H1 (cell line): ENCODE measurements at regions not wholly inside any gene's neighbourhood (a gene's known extent, or its start where the extent isn't known, plus 50 kb on each side); places are given as distances from the start of the nearest gene placed in this dataset.

Experiments
- CTCF ChIA-PET: fragments of 300-600 bp; sonication (Branson Sonifier 250); formaldehyde crosslinking; loops from one replicate; lab custom pipeline; 2021; ENCODE audit not compliant: partially characterized antibody; lab: Charles Lee
- POLR2A ChIA-PET: fragments of 300-600 bp; sonication (Branson Sonifier 250); formaldehyde crosslinking; loops from one replicate; lab custom pipeline; 2021; ENCODE audit warnings: inconsistent platforms; ENCODE audit not compliant: partially characterized antibody; lab: Charles Lee
- DNase-seq, 2 experiments: peaks; one replicate each; pipeline versions ENCODE4 v3.0.0 to v3.0.0-alpha.2; 2010 to 2022; ENCODE audit warnings: low spot score in 2 of 2, low read depth in 1 of 2, mixed read lengths in 1 of 2
- FAIRE-seq: peaks from 2 replicates; lab custom pipeline; 2011; peaks lifted over from hg19 to GRCh38; lab: Jason Lieb, UNC
- H2AFZ ChIP-seq: 2 replicates; pipeline ENCODE4 v1.8.1; 2012; ENCODE audit warnings: low read length, inconsistent platforms
- H2AK5ac ChIP-seq: 2 replicates; pipeline ENCODE4 v1.6.1; 2013; ENCODE audit warnings: low read depth, low read length
- H2BK120ac ChIP-seq: replicated peaks from 2 replicates; pipeline ENCODE3; 2013; ENCODE audit warnings: low read depth, low read length, inconsistent platforms
- H2BK12ac ChIP-seq: 2 replicates; pipeline ENCODE4 v1.6.1; 2013; ENCODE audit warnings: low read depth, low read length
- H2BK15ac ChIP-seq: 2 replicates; pipeline ENCODE4 v1.6.1; 2013; ENCODE audit warnings: low read length
- H2BK20ac ChIP-seq: 2 replicates; pipeline ENCODE4 v1.6.1; 2013; ENCODE audit warnings: low read length
- H2BK5ac ChIP-seq: 2 replicates; pipeline ENCODE4 v1.6.1; 2013; ENCODE audit warnings: low read depth, low read length
- H3K14ac ChIP-seq: 2 replicates; pipeline ENCODE4 v1.6.1; 2013; ENCODE audit warnings: inconsistent platforms; ENCODE audit not compliant: insufficient read length
- H3K18ac ChIP-seq: 2 replicates; pipeline ENCODE4 v1.6.1; 2013; ENCODE audit warnings: low read length; ENCODE audit errors: extremely low read depth
- H3K23ac ChIP-seq: 2 replicates; pipeline ENCODE4 v1.6.1; 2013; ENCODE audit warnings: inconsistent platforms; ENCODE audit not compliant: insufficient read length
- H3K23me2 ChIP-seq: 2 replicates; pipeline ENCODE4 v1.6.1; 2013; ENCODE audit warnings: low read depth, low read length
- H3K27ac ChIP-seq: 2 replicates; pipeline ENCODE4 v1.6.1; 2011; ENCODE audit warnings: low read depth, low read length, inconsistent platforms
- H3K27me3 ChIP-seq, 4 experiments: replicated peaks in 1 of 4; 1 replicate in 1 of 4; 2 replicates in 3 of 4; pipeline versions ENCODE4 v1.6.1 to v1.8.1; 2011 to 2013; ENCODE audit warnings: low read length in 3 of 4, mild to moderate bottlenecking in 3 of 4, inconsistent platforms in 2 of 4, mixed read lengths in 2 of 4, moderate library complexity in 1 of 4; ENCODE audit not compliant: control insufficient read depth in 3 of 4, insufficient read depth in 3 of 4; ENCODE audit errors: extremely low read depth in 1 of 4
- H3K36me3 ChIP-seq, 4 experiments: 2 replicates each; pipeline versions ENCODE4 v1.6.1 to v1.8.1; 2011 to 2013; ENCODE audit warnings: mild to moderate bottlenecking in 4 of 4, low read length in 3 of 4, moderate library complexity in 2 of 4, control low read depth in 1 of 4, inconsistent platforms in 1 of 4; ENCODE audit not compliant: insufficient read depth in 4 of 4, control insufficient read depth in 2 of 4
- H3K4ac ChIP-seq: replicated peaks from 2 replicates; pipeline ENCODE3; 2013; ENCODE audit warnings: low read length, low read depth, mixed read lengths, inconsistent platforms; ENCODE audit not compliant: insufficient read length
- H3K4me1 ChIP-seq, 4 experiments: replicated peaks in 1 of 4; 1 replicate in 1 of 4; 2 replicates in 3 of 4; pipeline versions ENCODE4 v1.6.1 to v1.8.1; 2011 to 2013; ENCODE audit warnings: low read length in 3 of 4, inconsistent platforms in 2 of 4, mixed read lengths in 1 of 4; ENCODE audit not compliant: insufficient read depth in 4 of 4, control insufficient read depth in 3 of 4
- H3K4me2 ChIP-seq, 2 experiments: 2 replicates each; pipeline versions ENCODE4 v1.6.1 to v1.8.1; 2011 to 2013; ENCODE audit warnings: low read depth in 2 of 2, low read length in 2 of 2, control low read depth in 1 of 2, inconsistent platforms in 1 of 2, mild to moderate bottlenecking in 1 of 2; ENCODE audit not compliant: insufficient read depth in 1 of 2
- H3K4me3 ChIP-seq, 4 experiments: fragments of 200-600, 300-600 bp in 1 of 4; sonication (generic), shearing (Covaris generic), sonication (Bioruptor Twin) in 1 of 4; 2 replicates each; pipeline versions ENCODE4 v1.5.1 to v1.8.1; 2011 to 2016; ENCODE audit warnings: low read length in 4 of 4, low read depth in 3 of 4, control low read depth in 2 of 4, inconsistent platforms in 2 of 4, mild to moderate bottlenecking in 2 of 4, mixed read lengths in 1 of 4, moderate library complexity in 1 of 4; ENCODE audit not compliant: insufficient read depth in 2 of 4; ENCODE audit errors: extremely low read depth in 1 of 4
- H3K56ac ChIP-seq: replicated peaks from 2 replicates; pipeline ENCODE3; 2013; ENCODE audit warnings: low read depth, mild to moderate bottlenecking, mixed read lengths, low read length, inconsistent platforms; ENCODE audit not compliant: insufficient read length
- H3K79me1 ChIP-seq: 2 replicates; pipeline ENCODE4 v1.6.1; 2013; ENCODE audit warnings: low read depth, low read length, control low read depth
- H3K79me2 ChIP-seq, 2 experiments: 2 replicates each; pipeline versions ENCODE4 v1.6.1 to v1.8.1; 2012 to 2013; ENCODE audit warnings: low read length in 2 of 2, mild to moderate bottlenecking in 2 of 2, inconsistent platforms in 1 of 2; ENCODE audit not compliant: insufficient read depth in 2 of 2, control insufficient read depth in 1 of 2
- H3K9ac ChIP-seq, 4 experiments: replicated peaks in 1 of 4; 1 replicate in 1 of 4; 2 replicates in 3 of 4; pipeline versions ENCODE4 v1.6.1 to v1.8.1; 2011 to 2013; ENCODE audit warnings: low read depth in 3 of 4, low read length in 3 of 4, control low read depth in 2 of 4, mild to moderate bottlenecking in 2 of 4, moderate library complexity in 2 of 4, inconsistent platforms in 1 of 4; ENCODE audit errors: extremely low read depth in 1 of 4
- H3K9me3 ChIP-seq, 2 experiments: 2 replicates each; pipeline versions ENCODE4 v1.6.1 to v1.8.1; 2012 to 2013; ENCODE audit warnings: mild to moderate bottlenecking in 2 of 2, moderate library complexity in 2 of 2, control low read depth in 1 of 2, inconsistent platforms in 1 of 2, low read depth in 1 of 2, low read length in 1 of 2, mixed read lengths in 1 of 2; ENCODE audit not compliant: insufficient read depth in 2 of 2
- H4K20me1 ChIP-seq, 2 experiments: replicated peaks in 1 of 2; 2 replicates each; pipeline versions ENCODE3 to v1.8.1; 2011 to 2013; ENCODE audit warnings: inconsistent platforms in 2 of 2, low read length in 2 of 2, mild to moderate bottlenecking in 1 of 2; ENCODE audit not compliant: insufficient read depth in 2 of 2, control insufficient read depth in 1 of 2
- H4K5ac ChIP-seq: 2 replicates; pipeline ENCODE4 v1.6.1; 2013; ENCODE audit warnings: low read length, low read depth, mixed read lengths, inconsistent platforms; ENCODE audit not compliant: insufficient read length
- H4K8ac ChIP-seq: 2 replicates; pipeline ENCODE4 v1.8.0; 2013; ENCODE audit warnings: mild to moderate bottlenecking, moderate library complexity, low read length, inconsistent platforms; ENCODE audit not compliant: insufficient read depth; ENCODE audit errors: extremely low read depth
- H4K91ac ChIP-seq: replicated peaks from 2 replicates; pipeline ENCODE3; 2013; ENCODE audit warnings: low read length, mixed read lengths, inconsistent platforms; ENCODE audit not compliant: insufficient read length
- BACH1 ChIP-seq: IDR thresholded peaks from 2 replicates; pipeline ENCODE4 v1.6.1; 2012; ENCODE audit warnings: low read length, improper control_type of control experiment
- BCL11A ChIP-seq, 2 experiments: IDR thresholded peaks; one replicate each; pipeline ENCODE4 v1.6.1; 2011; ENCODE audit warnings: low read depth in 2 of 2, low read length in 2 of 2, mild to moderate bottlenecking in 2 of 2
- CTBP2 ChIP-seq: IDR thresholded peaks from 2 replicates; pipeline ENCODE4 v1.7.0; 2011; ENCODE audit warnings: borderline replicate concordance, mild to moderate bottlenecking, moderate library complexity, mixed read lengths, low read length; ENCODE audit not compliant: insufficient read depth, insufficient read length
- CTCF ChIP-seq, 3 experiments: IDR thresholded peaks; 1 replicate in 2 of 3; 2 replicates in 1 of 3; pipeline versions ENCODE4 v1.5.1 to v1.6.1; 2011; ENCODE audit warnings: low read length in 3 of 3, mild to moderate bottlenecking in 3 of 3, inconsistent platforms in 2 of 3, low read depth in 1 of 3, moderate library complexity in 1 of 3; ENCODE audit not compliant: insufficient read depth in 1 of 3; ENCODE audit errors: control extremely low read depth in 1 of 3
- E2F6 ChIP-seq: IDR thresholded peaks from 2 replicates; pipeline ENCODE4 v1.6.1; 2012; ENCODE audit warnings: inconsistent platforms
- GABPA ChIP-seq: IDR thresholded peaks from 2 replicates; pipeline ENCODE4 v1.6.1; 2011; ENCODE audit warnings: mild to moderate bottlenecking, low read length, moderate library complexity, borderline replicate concordance; ENCODE audit not compliant: insufficient read depth
- HDAC6 ChIP-seq: IDR thresholded peaks from one replicate; pipeline ENCODE4 v1.7.1; 2012; ENCODE audit warnings: low read depth, mild to moderate bottlenecking, inconsistent platforms, low read length, moderate library complexity
- POU5F1 ChIP-seq: IDR thresholded peaks from 2 replicates; pipeline ENCODE4 v1.6.1; 2011; ENCODE audit warnings: low read depth, mild to moderate bottlenecking, low read length, moderate library complexity
- RNF2 ChIP-seq: fragments of 200-900, 300-1000 bp; sonication (generic); IDR thresholded peaks from 2 replicates; pipeline ENCODE4 v1.7.1; 2016; ENCODE audit warnings: borderline replicate concordance, low read depth, mild to moderate bottlenecking, antibody characterized with exemption, low read length; ENCODE audit not compliant: poor library complexity, severe bottlenecking; ENCODE audit errors: missing control alignments
- RXRA ChIP-seq: IDR thresholded peaks from 2 replicates; pipeline ENCODE4 v1.6.1; 2011; ENCODE audit warnings: low read depth, mild to moderate bottlenecking, low read length, moderate library complexity; ENCODE audit not compliant: insufficient read depth
- SP1 ChIP-seq: IDR thresholded peaks from 2 replicates; pipeline ENCODE4 v1.6.1; 2011; ENCODE audit warnings: low read depth, low read length
- WGBS, 2 experiments: shearing (Covaris generic) in 1 of 2; methylation state at CpG; one replicate each; pipeline versions ENCODE4 v1.1.6 to v1.1.7; 2013 to 2015; ENCODE audit warnings: low lambda C conversion rate in 2 of 2, mixed read lengths in 2 of 2, inconsistent platforms in 1 of 2, low coverage in 1 of 2, missing lambda C conversion rate in 1 of 2; ENCODE audit not compliant: insufficient replicate concordance in 2 of 2, insufficient coverage in 1 of 2, insufficient read length in 1 of 2; ENCODE audit errors: extremely low coverage in 1 of 2, missing lambda C conversion rate in 1 of 2; 5-methylcytosine and 5-hydroxymethylcytosine counted together

- FAIRE-seq (no peak), DNase-seq (no peak)
- Histone ChIP-seq H3K4me2 (no peak overlapping the region), H2BK5ac (no peak overlapping the region), H2BK20ac (no peak overlapping the region), H3K36me3 (no peaks in the 10 kb centered on the region), H4K8ac (no peak overlapping the region), H3K27me3 (no peaks in the 10 kb centered on the region), H2BK15ac (no peak overlapping the region), H2BK12ac (no peak overlapping the region), H2AFZ (no peak overlapping the region), H3K14ac (no peak overlapping the region), H3K23me2 (no peaks in the 10 kb centered on the region), H4K20me1 (no peaks in the 10 kb centered on the region), H3K27ac (no peak overlapping the region), H3K9me3 (no peaks in the 10 kb centered on the region), H4K91ac (no peak overlapping the region), H2BK120ac (no peak overlapping the region), H3K79me2 (no peaks in the 10 kb centered on the region), H3K79me1 (no peaks in the 10 kb centered on the region), H3K4me1 (peaks cover 0 to 11% (median 1%) of the 10 kb centered on the region in 4 experiments; a peak in 3 of 7 replicates), H3K56ac (no peak overlapping the region), H3K9ac (no peak overlapping the region), H2AK5ac (no peak overlapping the region), H3K23ac (no peak overlapping the region), H3K18ac (no peak overlapping the region), H3K4ac (no peak overlapping the region), H4K5ac (no peak overlapping the region), H3K4me3 (no peak overlapping the region)
- POLR2A ChIA-PET = no interaction called here
- 72% methylated on average over 2 of the region's 2 CpGs; no CpG with 5 or more reads in 1 of the 2 experiments for WGBS, 2 experiments
- CTCF ChIA-PET = interaction anchor here (0.9 to 2.7 kb wide), 8 partner anchors 15 to 432 kb away, joined by 3 to 16 read pairs (median 4); partner anchors contain the start of gene AKR1C3
- TF ChIP-seq CTBP2 (no peak), POU5F1 (no peak), CTCF (IDR thresholded peaks at IDR 0.05; ENCODE audit: control extremely low read depth in 1 of 3, insufficient read depth in 1 of 3, low read depth in 1 of 3, low read length in 3 of 3) (no peak), SP1 (no peak), RXRA (no peak), E2F6 (no peak), HDAC6 (no peak), BACH1 (no peak), BCL11A (IDR thresholded peaks at IDR 0.05; ENCODE audit: low read depth in 2 of 2, low read length in 2 of 2) (no peak), RNF2 (no peak), GABPA (no peak)
Measured at GRCh38 chr10:5281356-5281755, 83.4 kb upstream of the UCN3 start.
